Epithelial cell of proximal tubule (primary cell): ENCODE measurements at regions not wholly inside any gene's neighbourhood (a gene's known extent, or its start where the extent isn't known, plus 50 kb on each side); places are given as distances from the start of the nearest gene placed in this dataset.

Source experiments
- DNase-seq: peaks from one replicate; pipeline ENCODE4 v3.0.0-alpha.2; 2011; ENCODE audit warnings: low read depth
- H3K4me3 ChIP-seq: 2 replicates; pipeline ENCODE4 v1.5.1; 2011; ENCODE audit warnings: low read depth, mild to moderate bottlenecking, low read length
- TF ChIP-seq, protein P1 (sequence below): conservative IDR thresholded peaks from 2 replicates; pipeline ENCODE4 v1.5.1; 2012; ENCODE audit warnings: low read depth, mild to moderate bottlenecking, low read length

GRCh38 chr20:6877633-6878032 is 110.1 kb downstream of the BMP2 start:
- TF ChIP-seq, protein P1, sequence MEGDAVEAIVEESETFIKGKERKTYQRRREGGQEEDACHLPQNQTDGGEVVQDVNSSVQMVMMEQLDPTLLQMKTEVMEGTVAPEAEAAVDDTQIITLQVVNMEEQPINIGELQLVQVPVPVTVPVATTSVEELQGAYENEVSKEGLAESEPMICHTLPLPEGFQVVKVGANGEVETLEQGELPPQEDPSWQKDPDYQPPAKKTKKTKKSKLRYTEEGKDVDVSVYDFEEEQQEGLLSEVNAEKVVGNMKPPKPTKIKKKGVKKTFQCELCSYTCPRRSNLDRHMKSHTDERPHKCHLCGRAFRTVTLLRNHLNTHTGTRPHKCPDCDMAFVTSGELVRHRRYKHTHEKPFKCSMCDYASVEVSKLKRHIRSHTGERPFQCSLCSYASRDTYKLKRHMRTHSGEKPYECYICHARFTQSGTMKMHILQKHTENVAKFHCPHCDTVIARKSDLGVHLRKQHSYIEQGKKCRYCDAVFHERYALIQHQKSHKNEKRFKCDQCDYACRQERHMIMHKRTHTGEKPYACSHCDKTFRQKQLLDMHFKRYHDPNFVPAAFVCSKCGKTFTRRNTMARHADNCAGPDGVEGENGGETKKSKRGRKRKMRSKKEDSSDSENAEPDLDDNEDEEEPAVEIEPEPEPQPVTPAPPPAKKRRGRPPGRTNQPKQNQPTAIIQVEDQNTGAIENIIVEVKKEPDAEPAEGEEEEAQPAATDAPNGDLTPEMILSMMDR: no peak
- no peak overlapping the region for H3K4me3 ChIP-seq
- no peak for DNase-seq

GRCh38 chr20:6882561-6883291 is 115.2 kb downstream of the BMP2 start:
- TF ChIP-seq, protein P1: no peak
- no peak overlapping the region for H3K4me3 ChIP-seq
- peak; percentile 67 for DNase-seq

DNA sequence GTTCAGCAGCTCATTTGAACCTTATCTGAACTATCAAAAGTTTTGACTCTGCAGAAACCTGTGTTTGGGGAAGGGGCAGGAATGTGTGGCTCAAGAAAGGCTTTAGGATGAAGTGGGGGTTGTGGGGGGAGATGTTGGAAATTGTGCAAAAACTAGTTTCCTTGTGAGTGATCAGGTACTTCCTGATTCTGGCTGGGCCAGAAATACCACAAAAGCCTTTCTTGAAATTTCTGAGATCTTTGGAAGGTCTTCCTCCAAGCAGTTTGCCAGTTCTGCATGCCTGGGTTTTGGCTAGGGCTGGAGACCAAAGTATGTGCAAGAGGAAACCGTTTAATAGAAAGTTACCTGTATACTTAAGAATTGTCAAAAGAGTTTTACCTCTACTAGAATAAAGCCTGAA is 116.6 kb downstream of the BMP2 start:
- no peak overlapping the region for H3K4me3 ChIP-seq
- TF ChIP-seq, protein P1: no peak
- no peak for DNase-seq

DNA sequence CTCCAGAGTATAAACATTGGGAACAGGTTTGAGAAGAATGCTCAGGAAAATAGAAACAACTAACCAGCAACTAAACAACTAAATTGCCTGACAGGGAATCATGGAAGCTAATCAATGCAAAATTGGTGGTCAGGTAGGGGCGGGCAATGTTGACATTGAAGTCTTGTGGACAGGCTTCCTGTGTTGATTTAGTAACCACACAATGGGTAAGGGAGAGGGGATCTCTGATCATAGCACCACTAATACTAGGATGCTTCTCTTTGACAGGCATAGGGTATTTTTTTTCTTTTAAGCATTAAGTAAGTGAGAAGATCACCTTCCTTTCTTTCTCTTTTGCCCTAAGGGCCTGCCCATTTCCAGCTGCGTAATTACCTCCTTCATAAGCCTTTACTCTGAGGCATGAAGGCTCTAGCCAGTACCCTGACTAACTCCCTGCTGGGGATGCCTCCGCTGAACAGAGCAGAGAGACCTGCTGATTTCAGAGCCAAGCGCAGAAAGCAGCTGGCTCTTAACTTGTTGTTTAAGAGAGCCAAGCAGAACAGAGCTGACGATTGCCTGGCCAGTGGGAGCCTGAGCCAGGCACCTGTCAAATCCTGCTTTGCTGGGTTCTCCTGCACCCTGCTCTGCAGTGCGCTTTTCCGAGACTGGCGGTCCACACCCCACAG is 118.7 kb downstream of the BMP2 start:
- H3K4me3 ChIP-seq: no peak overlapping the region
- DNase-seq: no peak
- TF ChIP-seq, protein P1: no peak

DNA sequence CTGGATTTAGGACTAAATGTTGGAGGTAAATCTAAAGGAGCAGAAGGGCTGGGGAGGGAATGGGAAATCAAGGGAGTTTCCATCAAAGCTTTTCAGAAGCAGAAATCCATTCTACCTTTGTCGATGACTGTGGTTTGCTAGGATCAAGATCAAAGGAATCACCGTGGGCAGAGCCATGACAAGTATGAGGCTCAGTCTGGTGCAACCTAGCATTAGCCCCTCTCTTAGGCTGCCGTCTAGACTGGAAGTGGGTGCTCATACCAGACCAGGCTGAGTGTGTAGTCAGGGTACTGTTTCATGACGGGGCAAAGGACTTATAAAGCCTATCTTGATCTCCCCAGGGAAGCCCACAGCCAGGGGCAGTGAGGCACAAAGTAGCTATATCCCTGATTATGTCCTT is 120.5 kb downstream of the BMP2 start:
- H3K4me3 ChIP-seq: no peak overlapping the region

DNA sequence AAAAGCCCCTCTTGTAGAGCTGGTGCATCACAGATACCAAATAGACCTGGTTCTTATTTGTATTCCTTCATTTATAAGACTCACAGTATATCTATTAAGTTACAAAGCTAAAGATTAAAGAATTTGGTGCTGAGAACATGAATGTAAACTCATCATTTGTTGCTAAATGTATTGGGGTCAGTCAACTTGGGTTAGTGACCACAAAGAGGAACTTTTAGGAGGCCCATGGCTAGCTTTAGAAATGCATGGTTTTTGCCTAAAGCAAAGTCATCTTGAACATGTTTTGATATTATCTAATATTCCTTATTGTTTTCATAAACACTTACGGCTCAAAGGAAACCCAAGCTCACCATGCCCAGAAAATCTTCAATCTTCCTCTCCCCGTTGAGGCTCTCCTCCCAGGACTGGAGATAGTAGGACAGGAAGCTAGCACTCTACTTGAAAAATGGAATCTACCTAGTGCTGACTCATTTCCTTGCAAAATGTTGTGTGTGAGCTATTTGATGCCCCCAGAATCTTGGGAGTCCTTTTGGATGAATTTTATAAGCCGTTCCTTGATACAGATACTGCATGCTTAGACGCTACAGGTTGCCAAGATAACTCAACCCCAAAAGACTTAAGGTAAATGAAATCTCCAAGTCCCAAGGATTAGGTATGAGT is 121.4 kb downstream of the BMP2 start:
- TF ChIP-seq, protein P1: no peak
- no peak overlapping the region for H3K4me3 ChIP-seq
- no peak for DNase-seq

More for the DNA sequence above, 120.5 kb downstream of the BMP2 start:
- DNase-seq: no peak
- TF ChIP-seq, protein P1: no peak
